ENCODE measurements at regions not wholly inside any gene's neighbourhood (a gene's known extent, or its start where the extent isn't known, plus 50 kb on each side); places are given as distances from the start of the nearest gene placed in this dataset.

DNA sequence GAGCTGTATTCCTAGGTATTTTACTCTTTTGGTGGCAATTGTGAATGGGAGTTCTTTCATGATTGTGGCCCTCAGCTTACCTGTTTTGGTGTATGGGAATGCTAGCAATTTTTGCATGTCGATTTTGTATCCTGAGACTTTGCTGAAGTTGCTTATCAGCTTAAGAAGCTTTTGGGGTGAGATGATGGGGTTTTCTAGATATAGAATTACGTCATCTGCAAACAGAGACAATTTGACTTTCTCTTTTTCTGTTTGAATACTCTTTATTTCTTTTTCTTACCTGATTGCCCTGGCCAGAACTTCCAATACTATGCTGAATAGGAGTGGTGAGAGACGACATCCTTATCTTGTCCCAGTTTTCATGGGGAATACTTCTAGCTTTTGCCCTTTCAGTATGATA lies 191.2 kb downstream of the KCNE4 start:
- TF ChIP-seq CTCF (IDR thresholded peaks at IDR 0.05; ENCODE audit: insufficient read depth, low read depth, low read length): no peak
- ChIA-PET POLR2A (no interaction called here), CTCF (interaction anchor here (1.2 kb wide), 1 partner anchor 9 kb away, joined by 5 read pairs; no protein-coding TSS in a partner anchor)
- Histone ChIP-seq H3K4me3 (ENCODE audit: low read depth, low read length) (no peak overlapping the region), H3K36me3 (ENCODE audit: control insufficient read depth, insufficient read depth, low read length) (no peaks in the 10 kb centered on the region), H3K27me3 (ENCODE audit: control insufficient read depth, insufficient read depth, low read length) (no peaks in the 10 kb centered on the region)
- DNase-seq (ENCODE audit: low read depth): no peak

GRCh38 chr2:223247136-223247535 lies 195.1 kb downstream of the KCNE4 start:
- DNase-seq (ENCODE audit: low read depth): no peak
- ChIA-PET CTCF (interaction anchor here (0.6 to 3.0 kb wide), 8 partner anchors 10 to 551 kb away, joined by 3 to 19 read pairs (median 4); no protein-coding TSS in a partner anchor), POLR2A (no interaction called here)
- Histone ChIP-seq H3K4me3 (ENCODE audit: low read depth, low read length) (no peak overlapping the region), H3K36me3 (ENCODE audit: control insufficient read depth, insufficient read depth, low read length) (no peaks in the 10 kb centered on the region), H3K27me3 (ENCODE audit: control insufficient read depth, insufficient read depth, low read length) (no peaks in the 10 kb centered on the region)
- peak; percentile 61 for TF ChIP-seq CTCF (IDR thresholded peaks at IDR 0.05; ENCODE audit: insufficient read depth, low read depth, low read length)

- no peaks in the 10 kb centered on the region for H3K36me3 ChIP-seq (ENCODE audit: control insufficient read depth, insufficient read depth, low read length)
- TF ChIP-seq CTCF (IDR thresholded peaks at IDR 0.05; ENCODE audit: insufficient read depth, low read depth, low read length): no peak
- peak; percentile 26 for DNase-seq (ENCODE audit: low read depth)
- ChIA-PET POLR2A (no interaction called here), CTCF (interaction anchor here (0.7 kb wide), 1 partner anchor 424 kb away, joined by 4 read pairs; no protein-coding TSS in a partner anchor)
- H3K27me3 ChIP-seq (ENCODE audit: control insufficient read depth, insufficient read depth, low read length): no peaks in the 10 kb centered on the region
- no peak overlapping the region for H3K4me3 ChIP-seq (ENCODE audit: low read depth, low read length)
These were observed 199.8 kb downstream of the KCNE4 start for GRCh38 chr2:223251656-223252229.

- ChIA-PET POLR2A (no interaction called here), CTCF (interaction anchor here (0.6 kb wide), 1 partner anchor 19 kb away, joined by 4 read pairs; no protein-coding TSS in a partner anchor)
- no peak for DNase-seq (ENCODE audit: low read depth)
- Histone ChIP-seq H3K36me3 (ENCODE audit: control insufficient read depth, insufficient read depth, low read length) (no peaks in the 10 kb centered on the region), H3K4me3 (ENCODE audit: low read depth, low read length) (no peak overlapping the region), H3K27me3 (ENCODE audit: control insufficient read depth, insufficient read depth, low read length) (no peaks in the 10 kb centered on the region)
- TF ChIP-seq CTCF (IDR thresholded peaks at IDR 0.05; ENCODE audit: insufficient read depth, low read depth, low read length): no peak
These were observed 208.7 kb downstream of the KCNE4 start for GRCh38 chr2:223260681-223261080.

DNA sequence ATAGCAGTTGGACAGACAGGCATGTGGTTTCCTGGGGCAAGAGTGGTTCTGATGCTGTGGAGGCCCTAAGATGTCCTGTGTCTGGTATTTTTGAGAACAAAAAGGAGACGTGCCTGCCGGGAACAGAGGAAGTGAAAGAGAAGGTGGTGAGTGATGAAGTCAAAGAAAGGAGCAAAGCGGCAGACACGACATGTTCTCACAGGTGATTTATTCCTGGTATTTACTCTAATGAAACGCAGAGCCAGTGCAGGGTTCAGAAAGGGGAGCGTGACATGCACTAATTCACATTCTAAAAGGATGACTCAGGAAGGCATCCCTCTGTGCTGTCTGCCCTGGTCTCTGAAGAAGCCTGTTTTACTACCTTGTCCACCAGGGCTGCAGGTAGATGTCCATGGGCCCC lies 211.0 kb downstream of the KCNE4 start:
- no peak for TF ChIP-seq CTCF (IDR thresholded peaks at IDR 0.05; ENCODE audit: insufficient read depth, low read depth, low read length)
- no peaks in the 10 kb centered on the region for H3K27me3 ChIP-seq (ENCODE audit: control insufficient read depth, insufficient read depth, low read length)
- POLR2A ChIA-PET: no interaction called here
- DNase-seq (ENCODE audit: low read depth): no peak
- CTCF ChIA-PET: interaction anchor here (1.4 kb wide), 1 partner anchor 110 kb away, joined by 3 read pairs; no protein-coding TSS in a partner anchor
- no peak overlapping the region for H3K4me3 ChIP-seq (ENCODE audit: low read depth, low read length)
- H3K36me3 ChIP-seq (ENCODE audit: control insufficient read depth, insufficient read depth, low read length): no peaks in the 10 kb centered on the region
